Parathyroid adenoma (tissue), 2 donors: ENCODE measurements at regions not wholly inside any gene's neighbourhood (a gene's known extent, or its start where the extent isn't known, plus 50 kb on each side); places are given as distances from the start of the nearest gene placed in this dataset.

Experiments
- H2AFZ ChIP-seq: fragments of 300-600 bp; sonication (generic); one replicate; pipeline ENCODE4 v1.7.0; 2017; ENCODE audit warnings: antibody characterized with exemption, mild to moderate bottlenecking
- H3K27ac ChIP-seq: fragments of 300-600 bp; sonication (generic); one replicate; pipeline ENCODE4 v1.7.0; 2017
- H3K27me3 ChIP-seq: fragments of 300-600 bp; sonication (generic); one replicate; pipeline ENCODE4 v1.7.0; 2017; ENCODE audit warnings: low read length; ENCODE audit not compliant: control insufficient read depth, insufficient read depth
- H3K36me3 ChIP-seq: fragments of 300-600 bp; sonication (generic); one replicate; pipeline ENCODE4 v1.7.0; 2017; ENCODE audit warnings: low read length; ENCODE audit not compliant: control insufficient read depth, insufficient read depth
- H3K4me1 ChIP-seq: fragments of 300-600 bp; sonication (generic); one replicate; pipeline ENCODE4 v1.7.0; 2017; ENCODE audit warnings: control low read depth
- H3K4me2 ChIP-seq: fragments of 300-600 bp; sonication (generic); one replicate; pipeline ENCODE4 v1.7.0; 2017; ENCODE audit warnings: low read length
- H3K4me3 ChIP-seq: fragments of 300-600 bp; sonication (generic); one replicate; pipeline ENCODE4 v1.7.0; 2017; ENCODE audit warnings: low read depth, low read length
- H3K79me2 ChIP-seq: fragments of 300-600 bp; sonication (generic); one replicate; pipeline ENCODE4 v1.7.0; 2017; ENCODE audit warnings: control low read depth
- H3K9ac ChIP-seq: fragments of 300-600 bp; sonication (generic); one replicate; pipeline ENCODE4 v1.7.0; 2017; ENCODE audit warnings: mild to moderate bottlenecking
- H3K9me3 ChIP-seq: fragments of 300-600 bp; sonication (generic); one replicate; pipeline ENCODE4 v1.7.0; 2017; ENCODE audit warnings: low read length; ENCODE audit not compliant: control insufficient read depth
- CTCF ChIP-seq: fragments of 300-600 bp; sonication (generic); IDR thresholded peaks from one replicate; pipeline ENCODE4 v1.7.0; 2017; ENCODE audit warnings: antibody characterized with exemption, mild to moderate bottlenecking
- donor health status: primary hyperparathyroidism.

- H3K27me3 ChIP-seq: no peaks in the 10 kb centered on the region
- no peak overlapping the region for H2AFZ ChIP-seq
Measured at GRCh38 chr4:24174602-24175001, 284.8 kb upstream of the PPARGC1A start.

GRCh38 chr4:24172406-24172805 is 282.6 kb upstream of the PPARGC1A start:
- no peak overlapping the region for H2AFZ ChIP-seq

More at GRCh38 chr4:24174602-24175001, 284.8 kb upstream of the PPARGC1A start:
- H3K9me3 ChIP-seq: no peaks in the 10 kb centered on the region
- no peak overlapping the region for H3K4me2 ChIP-seq
- H3K36me3 ChIP-seq: no peaks in the 10 kb centered on the region
- H3K4me3 ChIP-seq: no peak overlapping the region
- no peaks in the 10 kb centered on the region for H3K4me1 ChIP-seq
- H3K27ac ChIP-seq: no peak overlapping the region
- H3K79me2 ChIP-seq: no peaks in the 10 kb centered on the region
- H3K9ac ChIP-seq: no peak overlapping the region
- TF ChIP-seq CTCF: no peak

GRCh38 chr4:24169956-24170355 is 280.1 kb upstream of the PPARGC1A start:
- Histone ChIP-seq H3K27me3 (no peaks in the 10 kb centered on the region), H3K4me3 (no peak overlapping the region), H2AFZ (no peak overlapping the region), H3K9ac (no peak overlapping the region), H3K27ac (no peak overlapping the region), H3K36me3 (no peaks in the 10 kb centered on the region), H3K4me2 (no peak overlapping the region), H3K9me3 (no peaks in the 10 kb centered on the region), H3K4me1 (no peaks in the 10 kb centered on the region), H3K79me2 (no peaks in the 10 kb centered on the region)
- TF ChIP-seq CTCF: no peak

More at GRCh38 chr4:24172406-24172805, 282.6 kb upstream of the PPARGC1A start:
- Histone ChIP-seq H3K4me1 (no peaks in the 10 kb centered on the region), H3K27me3 (no peaks in the 10 kb centered on the region), H3K36me3 (no peaks in the 10 kb centered on the region), H3K4me3 (no peak overlapping the region), H3K9me3 (no peaks in the 10 kb centered on the region), H3K9ac (no peak overlapping the region), H3K4me2 (no peak overlapping the region), H3K27ac (no peak overlapping the region), H3K79me2 (no peaks in the 10 kb centered on the region)
- no peak for TF ChIP-seq CTCF

- H3K79me2 ChIP-seq: no peaks in the 10 kb centered on the region
- no peak overlapping the region for H2AFZ ChIP-seq
- H3K4me2 ChIP-seq: no peak overlapping the region
- H3K27ac ChIP-seq: no peak overlapping the region
- no peaks in the 10 kb centered on the region for H3K27me3 ChIP-seq
- H3K36me3 ChIP-seq: no peaks in the 10 kb centered on the region
- no peaks in the 10 kb centered on the region for H3K9me3 ChIP-seq
- no peak for TF ChIP-seq CTCF
- no peak overlapping the region for H3K9ac ChIP-seq
- no peaks in the 10 kb centered on the region for H3K4me1 ChIP-seq
- H3K4me3 ChIP-seq: no peak overlapping the region
Measured at GRCh38 chr4:24168658-24169057, 278.8 kb upstream of the PPARGC1A start.

- no peaks in the 10 kb centered on the region for H3K4me1 ChIP-seq
- no peaks in the 10 kb centered on the region for H3K79me2 ChIP-seq
- H3K27ac ChIP-seq: no peak overlapping the region
- H3K27me3 ChIP-seq: no peaks in the 10 kb centered on the region
- no peak for TF ChIP-seq CTCF
- H2AFZ ChIP-seq: no peak overlapping the region
- H3K4me3 ChIP-seq: no peak overlapping the region
- H3K4me2 ChIP-seq: no peak overlapping the region
- no peaks in the 10 kb centered on the region for H3K9me3 ChIP-seq
- H3K9ac ChIP-seq: no peak overlapping the region
- no peaks in the 10 kb centered on the region for H3K36me3 ChIP-seq
Measured at GRCh38 chr4:24166501-24166900, 276.7 kb upstream of the PPARGC1A start.
